Tibial nerve (tissue), 4 donors: ENCODE measurements at regions not wholly inside any gene's neighbourhood (a gene's known extent, or its start where the extent isn't known, plus 50 kb on each side); places are given as distances from the start of the nearest gene placed in this dataset.

Source experiments
- CTCF ChIP-seq, 5 experiments: fragments of 200-600 bp in 3 of 5; fragments of 450-650 bp in 2 of 5; sonication (generic) in 3 of 5; IDR thresholded peaks; one replicate each; pipeline ENCODE4 v1.5.1; 2016 to 2019; ENCODE audit warnings: antibody characterized with exemption in 5 of 5, mild to moderate bottlenecking in 3 of 5, moderate library complexity in 2 of 5
- EP300 ChIP-seq, 2 donors: sonication (generic); formaldehyde crosslinking; IDR thresholded peaks; one replicate each; pipeline ENCODE4 v1.6.1; 2017; ENCODE audit warnings: antibody characterized with exemption in 2 of 2, mild to moderate bottlenecking in 1 of 2

DNA sequence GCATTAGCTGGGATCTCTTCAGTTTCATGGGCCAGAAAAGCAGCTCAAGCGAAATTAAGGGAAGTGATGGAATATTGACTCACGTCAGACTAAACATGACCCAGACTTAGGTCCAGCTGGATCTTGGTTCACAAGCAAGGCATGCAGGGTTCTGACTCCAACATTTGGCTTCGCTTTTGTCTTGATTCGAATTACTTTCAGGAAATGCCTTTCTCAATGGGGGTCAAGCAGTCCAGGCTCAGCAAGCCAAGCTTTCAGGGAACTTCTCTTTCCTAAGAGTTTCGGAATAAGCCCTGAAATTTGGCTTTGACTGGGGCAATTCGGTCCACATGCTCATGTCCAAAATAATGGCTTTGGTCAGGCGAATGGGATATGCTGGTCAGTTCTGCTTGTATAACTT is 678.7 kb upstream of the TMEM132C start:
- TF ChIP-seq CTCF (IDR thresholded peaks at IDR 0.05): no peak
- TF ChIP-seq EP300 (IDR thresholded peaks at IDR 0.05): peak in 1 of 2 donors; percentile 55
